Duodenal mucosa (tissue), 2 donors: ENCODE measurements at regions not wholly inside any gene's neighbourhood (a gene's known extent, or its start where the extent isn't known, plus 50 kb on each side); places are given as distances from the start of the nearest gene placed in this dataset.

ENCODE experiments used
- H3K27ac ChIP-seq: one replicate; pipeline ENCODE4 v1.7.0; 2013; ENCODE audit warnings: low read depth, low read length
- H3K27me3 ChIP-seq, 2 donors: one replicate each; pipeline ENCODE4 v1.7.0; 2013; ENCODE audit warnings: low read length in 2 of 2, control low read depth in 1 of 2; ENCODE audit not compliant: insufficient read depth in 2 of 2, control insufficient read depth in 1 of 2
- H3K36me3 ChIP-seq, 2 donors: one replicate each; pipeline ENCODE4 v1.7.0; 2013; ENCODE audit warnings: low read length in 2 of 2, control low read depth in 1 of 2; ENCODE audit not compliant: insufficient read depth in 2 of 2, control insufficient read depth in 1 of 2
- H3K4me1 ChIP-seq, 2 donors: one replicate each; pipeline ENCODE4 v1.7.0; 2013; ENCODE audit warnings: low read length in 2 of 2, control low read depth in 1 of 2; ENCODE audit not compliant: insufficient read depth in 2 of 2, control insufficient read depth in 1 of 2
- H3K4me3 ChIP-seq, 2 donors: one replicate each; pipeline ENCODE4 v1.7.0; 2013; ENCODE audit warnings: low read length in 2 of 2, low read depth in 1 of 2
- H3K9ac ChIP-seq, 2 donors: one replicate each; pipeline ENCODE4 v1.7.0; 2013; ENCODE audit warnings: low read length in 2 of 2, low read depth in 1 of 2
- H3K9me3 ChIP-seq, 2 donors: one replicate each; pipeline ENCODE4 v1.7.0; 2013; ENCODE audit warnings: low read length in 2 of 2, control low read depth in 1 of 2; ENCODE audit not compliant: control insufficient read depth in 1 of 2

DNA sequence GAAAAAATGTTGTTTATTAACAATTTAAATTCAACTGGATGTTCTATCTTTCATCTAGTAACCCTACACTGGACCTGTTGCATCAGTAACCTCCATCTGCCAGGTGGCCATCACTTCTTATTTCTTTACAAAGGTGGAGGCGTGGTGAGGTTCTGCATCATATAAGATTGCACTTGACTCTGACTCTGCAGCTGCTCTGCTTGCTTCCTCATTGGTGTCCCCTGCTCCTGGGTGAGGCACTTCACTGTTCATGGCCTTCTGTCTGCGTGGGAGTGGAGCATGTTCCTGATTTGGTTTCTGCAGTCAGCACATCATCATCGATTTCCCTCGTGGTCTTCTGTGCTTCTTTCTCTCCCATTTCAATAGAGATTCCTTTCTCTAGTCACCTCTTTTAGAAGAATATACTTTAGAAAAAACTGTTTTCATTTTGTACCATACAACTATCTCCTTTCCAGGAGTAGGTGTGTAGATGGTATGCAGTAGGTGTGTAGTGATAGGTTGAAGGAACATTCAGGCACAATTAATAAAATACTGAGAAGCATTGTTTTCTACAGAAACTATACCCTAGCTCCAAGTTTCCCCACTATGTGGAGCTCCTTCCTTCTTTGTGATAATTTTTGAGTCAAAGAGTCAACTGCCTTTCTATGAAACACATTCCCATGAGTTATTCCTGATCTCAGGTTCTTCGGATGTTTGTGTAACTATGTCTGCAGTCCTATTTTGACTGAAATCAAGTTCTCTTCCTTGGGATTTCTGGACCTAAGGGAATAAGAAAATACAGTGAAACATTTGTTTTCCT lies 231.7 kb upstream of the CNTNAP2 start:
- Histone ChIP-seq H3K27ac (no peak overlapping the region), H3K9ac (no peak overlapping the region), H3K4me3 (no peak overlapping the region), H3K36me3 (no peaks in the 10 kb centered on the region), H3K27me3 (no peaks in the 10 kb centered on the region), H3K9me3 (peaks cover 14 to 17% of the 10 kb centered on the region in 2 donors), H3K4me1 (no peaks in the 10 kb centered on the region)

DNA sequence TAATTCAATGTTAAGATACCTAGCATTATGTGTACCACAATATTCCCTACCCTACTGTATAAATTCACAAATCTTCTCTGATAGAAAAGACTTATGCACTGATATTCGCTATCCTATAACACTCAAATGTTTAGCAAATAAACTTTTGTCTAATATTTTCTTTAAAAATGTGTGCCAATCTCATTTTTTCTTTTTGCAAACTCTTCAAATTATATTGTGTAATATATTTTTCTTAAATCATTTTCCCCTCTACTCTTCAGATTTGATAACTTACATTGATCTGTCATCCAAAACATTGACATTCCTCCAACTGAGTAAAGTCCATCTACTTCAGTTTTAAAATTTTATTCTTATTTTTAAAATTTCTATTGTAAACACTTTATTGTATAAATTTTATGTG lies 240.2 kb upstream of the CNTNAP2 start:
- no peak overlapping the region for H3K9ac ChIP-seq
- no peak overlapping the region for H3K4me3 ChIP-seq
- no peaks in the 10 kb centered on the region for H3K27me3 ChIP-seq
- peaks cover 8 to 10% of the 10 kb centered on the region in 2 donors for H3K9me3 ChIP-seq
- H3K27ac ChIP-seq = no peak overlapping the region
- H3K36me3 ChIP-seq = no peaks in the 10 kb centered on the region
- no peaks in the 10 kb centered on the region for H3K4me1 ChIP-seq

DNA sequence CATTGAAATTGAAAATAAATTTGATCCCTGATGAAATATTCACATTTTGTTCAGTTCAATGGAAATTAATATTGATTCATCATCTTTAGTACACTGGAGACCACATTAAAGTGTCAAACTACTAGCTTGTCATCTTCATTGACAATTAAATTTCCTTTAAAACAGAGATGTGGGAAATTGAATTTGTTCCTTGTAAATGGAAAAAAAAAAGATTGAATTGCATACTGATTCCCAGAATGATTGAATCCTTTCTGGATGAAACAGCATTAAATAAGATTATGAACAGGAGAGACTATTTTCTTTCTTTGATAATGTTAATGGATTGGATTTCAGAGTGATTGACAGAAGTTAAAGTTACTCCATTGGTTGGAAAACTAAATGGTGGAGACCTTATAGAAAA lies 241.3 kb upstream of the CNTNAP2 start:
- Histone ChIP-seq H3K27ac (no peak overlapping the region), H3K27me3 (no peaks in the 10 kb centered on the region), H3K4me3 (no peak overlapping the region), H3K9ac (no peak overlapping the region), H3K4me1 (no peaks in the 10 kb centered on the region), H3K9me3 (peaks cover 6 to 9% of the 10 kb centered on the region in 2 donors), H3K36me3 (no peaks in the 10 kb centered on the region)

DNA sequence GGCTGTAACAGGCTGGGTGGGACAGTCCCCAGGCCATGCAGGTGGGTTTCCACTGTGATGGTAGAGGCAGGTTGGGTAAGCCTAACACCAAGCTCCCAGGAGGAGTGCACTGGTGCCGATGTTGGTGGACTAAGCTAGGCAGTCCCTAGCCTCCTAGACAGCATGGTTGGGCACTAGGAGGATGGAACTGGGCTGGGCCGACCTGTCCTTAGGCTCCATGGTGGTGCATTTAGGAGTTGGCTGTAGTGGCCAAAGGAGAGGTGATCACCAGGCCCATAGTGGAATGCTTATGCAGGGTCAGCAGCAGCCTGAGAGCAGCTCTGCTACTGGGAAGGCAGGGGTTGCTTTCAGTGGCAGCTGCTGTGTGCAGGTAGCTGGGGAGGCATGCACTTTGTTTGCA lies 247.7 kb upstream of the CNTNAP2 start:
- no peaks in the 10 kb centered on the region for H3K4me1 ChIP-seq
- no peak overlapping the region for H3K4me3 ChIP-seq
- H3K27ac ChIP-seq = no peak overlapping the region
- H3K9me3 ChIP-seq = peaks cover 18 to 23% of the 10 kb centered on the region in 2 donors
- H3K9ac ChIP-seq = no peak overlapping the region
- H3K36me3 ChIP-seq = no peaks in the 10 kb centered on the region
- no peaks in the 10 kb centered on the region for H3K27me3 ChIP-seq

DNA sequence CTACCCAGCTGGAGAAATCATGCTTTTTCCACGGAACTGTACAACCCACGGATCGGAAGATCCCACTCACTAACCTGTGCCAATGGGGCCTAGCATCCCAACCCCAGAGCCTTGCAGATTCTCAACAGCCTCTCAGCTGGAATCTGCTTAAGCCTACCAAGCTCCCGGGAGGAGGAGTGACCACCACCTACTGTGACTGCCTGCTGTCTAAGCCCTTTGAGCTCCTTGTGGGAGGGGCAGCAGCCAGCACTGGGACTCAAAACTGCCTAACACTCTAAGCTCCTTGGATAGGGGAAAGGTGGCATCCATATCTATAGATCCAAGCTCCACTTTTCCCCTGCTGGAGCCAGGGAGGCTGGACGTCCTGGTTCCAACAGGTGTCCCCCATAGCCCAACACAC lies 254.4 kb upstream of the CNTNAP2 start:
- no peak overlapping the region for H3K4me3 ChIP-seq
- H3K27me3 ChIP-seq = no peaks in the 10 kb centered on the region
- H3K9ac ChIP-seq = no peak overlapping the region
- H3K36me3 ChIP-seq = no peaks in the 10 kb centered on the region
- H3K4me1 ChIP-seq = no peaks in the 10 kb centered on the region
- no peak overlapping the region for H3K27ac ChIP-seq
- peaks cover 11 to 18% of the 10 kb centered on the region in 2 donors for H3K9me3 ChIP-seq

DNA sequence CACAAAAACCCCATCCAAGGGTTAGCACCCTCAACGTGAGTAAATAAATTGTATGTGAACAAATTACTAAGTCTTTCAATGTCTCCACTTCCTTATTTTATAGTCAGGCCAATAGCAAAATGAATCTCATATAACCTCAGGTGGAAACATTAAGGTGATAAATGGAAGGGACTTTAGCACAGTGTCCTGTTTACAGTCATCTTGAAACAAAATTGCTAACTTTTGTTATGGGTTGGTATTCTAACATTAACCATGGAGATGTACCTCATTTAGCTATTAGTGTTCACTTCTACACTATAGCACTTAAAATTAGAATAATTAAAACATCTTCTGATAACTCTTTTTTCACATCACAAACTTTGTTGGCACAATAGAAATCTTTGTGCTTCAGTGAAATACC lies 255.8 kb upstream of the CNTNAP2 start:
- Histone ChIP-seq H3K4me3 (no peak overlapping the region), H3K4me1 (no peaks in the 10 kb centered on the region), H3K27ac (no peak overlapping the region)

DNA sequence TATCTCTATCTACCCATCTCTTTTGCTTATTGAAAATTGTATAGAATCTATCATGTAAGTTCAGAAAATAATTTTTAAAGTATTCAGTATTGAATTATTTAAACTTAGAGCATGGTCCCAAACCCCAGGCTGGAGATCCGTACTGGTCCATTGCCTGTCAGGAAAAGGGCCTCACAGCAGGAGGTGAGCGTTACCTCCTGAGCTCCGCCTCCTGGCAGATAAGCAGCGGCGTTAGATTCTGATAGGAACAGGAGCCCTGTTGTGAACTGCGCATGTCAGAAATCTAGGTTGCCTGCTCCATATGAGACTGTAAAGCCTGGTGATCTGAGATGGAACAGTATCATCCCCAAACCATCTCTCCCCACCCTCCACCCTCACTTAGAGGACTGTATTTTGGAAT lies 266.0 kb upstream of the CNTNAP2 start:
- H3K27me3 ChIP-seq = no peaks in the 10 kb centered on the region
- H3K27ac ChIP-seq = no peak overlapping the region
- H3K9me3 ChIP-seq = peaks cover under 1 to 8% of the 10 kb centered on the region in 2 donors
- H3K36me3 ChIP-seq = no peaks in the 10 kb centered on the region
- H3K9ac ChIP-seq = no peak overlapping the region
- H3K4me3 ChIP-seq = no peak overlapping the region
- H3K4me1 ChIP-seq = no peaks in the 10 kb centered on the region

More for the DNA sequence above, 255.8 kb upstream of the CNTNAP2 start:
- peaks cover 11 to 15% of the 10 kb centered on the region in 2 donors for H3K9me3 ChIP-seq
- no peaks in the 10 kb centered on the region for H3K27me3 ChIP-seq
- H3K36me3 ChIP-seq = no peaks in the 10 kb centered on the region
- H3K9ac ChIP-seq = no peak overlapping the region

DNA sequence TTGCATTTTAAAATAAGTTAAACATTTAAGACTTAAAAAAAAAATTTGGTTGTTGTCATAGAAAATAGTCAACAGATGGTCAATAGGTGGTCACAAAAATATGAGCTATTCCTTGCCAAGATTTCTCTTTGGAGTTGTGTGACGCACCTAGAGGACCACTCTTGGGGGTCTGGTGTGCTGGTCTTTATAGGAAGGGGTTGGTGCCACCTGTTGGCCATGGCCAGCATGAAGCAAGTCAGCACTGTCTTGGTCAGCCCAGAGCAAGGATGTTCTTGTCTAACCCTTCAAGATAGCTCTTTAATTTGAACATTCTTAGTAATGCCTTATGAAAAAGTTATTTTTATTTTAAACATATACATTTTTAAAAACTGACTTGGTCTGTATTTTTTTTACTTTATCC lies 267.9 kb upstream of the CNTNAP2 start:
- Histone ChIP-seq H3K4me1 (no peaks in the 10 kb centered on the region), H3K27me3 (no peaks in the 10 kb centered on the region), H3K9me3 (peaks cover 5 to 8% of the 10 kb centered on the region in 2 donors), H3K27ac (no peak overlapping the region), H3K4me3 (no peak overlapping the region), H3K36me3 (no peaks in the 10 kb centered on the region), H3K9ac (no peak overlapping the region)

DNA sequence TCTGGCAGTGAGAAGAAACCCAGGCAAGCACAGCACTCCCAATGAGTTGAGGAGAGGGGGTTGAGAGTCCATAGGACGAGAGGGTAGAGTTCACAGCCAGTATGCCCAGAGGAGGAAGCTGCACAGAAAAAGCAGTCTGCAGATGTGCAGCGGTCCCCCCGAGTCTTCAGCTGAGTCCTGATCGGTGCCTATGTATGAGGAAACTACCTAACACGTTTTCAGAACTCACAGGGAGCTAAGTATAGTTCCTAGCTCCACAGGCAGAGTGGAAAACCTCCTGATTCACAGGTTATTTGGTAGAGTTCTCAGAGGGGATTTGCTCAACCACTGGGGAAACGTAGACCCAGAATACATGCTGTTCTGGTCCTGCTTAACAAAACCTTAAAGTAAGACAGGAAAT lies 271.3 kb upstream of the CNTNAP2 start:
- Histone ChIP-seq H3K4me1 (no peaks in the 10 kb centered on the region), H3K9me3 (peaks cover 0 to 12% of the 10 kb centered on the region in 2 donors), H3K27ac (no peak overlapping the region), H3K4me3 (no peak overlapping the region), H3K9ac (no peak overlapping the region), H3K36me3 (no peaks in the 10 kb centered on the region), H3K27me3 (no peaks in the 10 kb centered on the region)

DNA sequence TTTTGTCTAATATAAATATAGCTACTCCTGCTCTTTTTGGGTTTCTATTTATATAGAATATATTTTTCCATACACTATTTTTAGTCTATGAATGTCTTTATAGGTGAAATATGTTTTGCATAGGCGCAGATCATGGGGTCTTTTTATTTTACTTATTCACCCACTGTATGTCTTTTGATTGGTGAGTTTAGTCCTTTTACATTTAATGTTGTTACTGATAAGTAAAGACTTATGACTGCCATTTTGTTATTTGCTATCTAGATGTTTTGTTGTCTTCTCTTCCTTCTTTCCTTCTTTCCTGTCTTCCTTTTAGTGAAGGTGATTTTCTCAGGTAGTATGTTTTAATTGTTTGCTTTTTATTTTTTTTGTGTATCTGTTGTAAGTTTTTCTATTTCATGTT lies 276.8 kb upstream of the CNTNAP2 start:
- H3K9me3 ChIP-seq = peaks cover 7 to 11% of the 10 kb centered on the region in 2 donors
- no peak overlapping the region for H3K4me3 ChIP-seq
- H3K27me3 ChIP-seq = no peaks in the 10 kb centered on the region
- no peaks in the 10 kb centered on the region for H3K36me3 ChIP-seq
- H3K9ac ChIP-seq = no peak overlapping the region
- no peak overlapping the region for H3K27ac ChIP-seq
- no peaks in the 10 kb centered on the region for H3K4me1 ChIP-seq
